HEK293T (cell line): ENCODE measurements at regions not wholly inside any gene's neighbourhood (a gene's known extent, or its start where the extent isn't known, plus 50 kb on each side); places are given as distances from the start of the nearest gene placed in this dataset.

Experiments used
- ELF4 ChIP-seq: fragments of 450-650 bp; IDR thresholded peaks from 2 replicates; pipeline ENCODE4 v1.6.1; 2017; ENCODE audit warnings: antibody characterized with exemption
- FOXM1 ChIP-seq: fragments of 450-650 bp; IDR thresholded peaks from 2 replicates; pipeline ENCODE4 v1.6.1; 2017; ENCODE audit warnings: mild to moderate bottlenecking, borderline replicate concordance
- HDGF ChIP-seq: fragments of 450-650 bp; IDR thresholded peaks from 2 replicates; pipeline ENCODE4 v1.6.1; 2017; ENCODE audit warnings: antibody characterized with exemption, borderline replicate concordance
- L3MBTL2 ChIP-seq: fragments of 450-650 bp; conservative IDR thresholded peaks from 2 replicates; pipeline ENCODE4 v1.6.1; 2016; ENCODE audit warnings: mild to moderate bottlenecking
- SP1 ChIP-seq: fragments of 450-650 bp; IDR thresholded peaks from 2 replicates; pipeline ENCODE4 v1.6.1; 2017
- ZNF384 ChIP-seq: fragments of 450-650 bp; IDR thresholded peaks from 2 replicates; pipeline ENCODE4 v1.6.1; 2016

- no peak for TF ChIP-seq FOXM1
- TF ChIP-seq HDGF, result no peak
- no peak for TF ChIP-seq SP1
- no peak for TF ChIP-seq ELF4
- no peak for TF ChIP-seq ZNF384
- no peak for TF ChIP-seq L3MBTL2
Measured at GRCh38 chr5:174354571-174354970, 309.1 kb downstream of the NSG2 start.
